Calu3 (cell line): ENCODE measurements at regions not wholly inside any gene's neighbourhood (a gene's known extent, or its start where the extent isn't known, plus 50 kb on each side); places are given as distances from the start of the nearest gene placed in this dataset.
"Not testable (repeated sequence)": the region's sequence is repeated elsewhere in the genome, so short reads cannot be mapped to it uniquely, and the experiment has no call there.

ENCODE experiments used
- BruUV-seq: library from RNA; stranded (reverse); fragments of 400-500 nt; replicated peaks from 2 replicates; lab custom pipeline; 2021; lab: Mats Ljungman, UMichigan
- CTCF ChIA-PET: fragments of 300-600 bp; sonication (Branson Sonifier 250); formaldehyde crosslinking; loops from one replicate; lab custom pipeline; 2022; ENCODE audit warnings: antibody characterized with exemption; lab: Charles Lee
- DNase-seq: peaks from one replicate; pipeline ENCODE4 v3.0.0; 2022
- H3K27ac Mint-ChIP-seq: one replicate; pipeline ENCODE4 v1.8.0; 2022; ENCODE audit warnings: mixed read lengths; ENCODE audit not compliant: unreplicated experiment
- H3K27me3 Mint-ChIP-seq: one replicate; pipeline ENCODE4 v1.8.0; 2022; ENCODE audit warnings: mixed read lengths; ENCODE audit not compliant: unreplicated experiment
- H3K36me3 Mint-ChIP-seq: one replicate; pipeline ENCODE4 v1.8.0; 2022; ENCODE audit warnings: mild to moderate bottlenecking, moderate library complexity, mixed read lengths; ENCODE audit not compliant: insufficient read depth, unreplicated experiment
- H3K4me1 Mint-ChIP-seq: one replicate; pipeline ENCODE4 v1.8.0; 2022; ENCODE audit warnings: mild to moderate bottlenecking, low read depth, mixed read lengths; ENCODE audit not compliant: unreplicated experiment
- H3K4me3 Mint-ChIP-seq: one replicate; pipeline ENCODE4 v1.8.0; 2022; ENCODE audit warnings: mild to moderate bottlenecking, low read depth, moderate library complexity, mixed read lengths; ENCODE audit not compliant: unreplicated experiment
- H3K9me3 Mint-ChIP-seq: one replicate; pipeline ENCODE4 v1.8.0; 2022; ENCODE audit warnings: low read depth, mixed read lengths; ENCODE audit not compliant: unreplicated experiment
- CTCF ChIP-seq: fragments of 200-600 bp; IDR thresholded peaks from one replicate; pipeline ENCODE4 v1.8.0; 2022; ENCODE audit warnings: antibody characterized with exemption; ENCODE audit not compliant: unreplicated experiment
- intact Hi-C: fragments of 100-400 bp; cut with micrococcal nuclease; formaldehyde crosslinking; loops from one replicate; pipeline ENCODE4 v1.10.0; 2022; ENCODE audit not compliant: unreplicated experiment

- Mint-ChIP-seq H3K4me1 (peaks cover 80% of the 10 kb centered on the region), H3K36me3 (peaks cover 13% of the 10 kb centered on the region), H3K27ac (peak overlapping the region; percentile 100), H3K9me3 (no peaks in the 10 kb centered on the region), H3K27me3 (no peaks in the 10 kb centered on the region), H3K4me3 (peak overlapping the region; percentile 70)
- intact Hi-C loops: loop anchor here (2.0 kb wide), 3 partner anchors 174 to 526 kb away; no protein-coding TSS in a partner anchor
- BruUV-seq: no TSS peak
- DNase-seq: peak; percentile 59
- CTCF ChIA-PET: interaction anchor here (0.7 to 6.2 kb wide), 29 partner anchors 8 to 488 kb away, joined by 3 to 74 read pairs (median 6); partner anchors contain the start of genes ADRB2 and SH3TC2
- TF ChIP-seq CTCF: no peak
These were observed 84.7 kb upstream of the HTR4 start for GRCh38 chr5:148739023-148739422.

GRCh38 chr5:148739524-148739923 is 85.2 kb upstream of the HTR4 start:
- peak; percentile 64 for DNase-seq
- CTCF ChIA-PET: interaction anchor here (0.6 to 6.2 kb wide), 31 partner anchors 9 to 488 kb away, joined by 3 to 74 read pairs (median 5); partner anchors contain the start of genes ADRB2 and SH3TC2
- TSS peak; percentile 96 for BruUV-seq
- H3K9me3 Mint-ChIP-seq: no peaks in the 10 kb centered on the region
- TF ChIP-seq CTCF: no peak
- intact Hi-C loops: loop anchor here (2.0 kb wide), 3 partner anchors 173 to 525 kb away; no protein-coding TSS in a partner anchor
- no peaks in the 10 kb centered on the region for H3K27me3 Mint-ChIP-seq
- H3K27ac Mint-ChIP-seq: peak overlapping the region; percentile 100
- peaks cover 13% of the 10 kb centered on the region for H3K36me3 Mint-ChIP-seq
- H3K4me1 Mint-ChIP-seq: peaks cover 75% of the 10 kb centered on the region
- peak overlapping the region; percentile 70 for H3K4me3 Mint-ChIP-seq

DNA sequence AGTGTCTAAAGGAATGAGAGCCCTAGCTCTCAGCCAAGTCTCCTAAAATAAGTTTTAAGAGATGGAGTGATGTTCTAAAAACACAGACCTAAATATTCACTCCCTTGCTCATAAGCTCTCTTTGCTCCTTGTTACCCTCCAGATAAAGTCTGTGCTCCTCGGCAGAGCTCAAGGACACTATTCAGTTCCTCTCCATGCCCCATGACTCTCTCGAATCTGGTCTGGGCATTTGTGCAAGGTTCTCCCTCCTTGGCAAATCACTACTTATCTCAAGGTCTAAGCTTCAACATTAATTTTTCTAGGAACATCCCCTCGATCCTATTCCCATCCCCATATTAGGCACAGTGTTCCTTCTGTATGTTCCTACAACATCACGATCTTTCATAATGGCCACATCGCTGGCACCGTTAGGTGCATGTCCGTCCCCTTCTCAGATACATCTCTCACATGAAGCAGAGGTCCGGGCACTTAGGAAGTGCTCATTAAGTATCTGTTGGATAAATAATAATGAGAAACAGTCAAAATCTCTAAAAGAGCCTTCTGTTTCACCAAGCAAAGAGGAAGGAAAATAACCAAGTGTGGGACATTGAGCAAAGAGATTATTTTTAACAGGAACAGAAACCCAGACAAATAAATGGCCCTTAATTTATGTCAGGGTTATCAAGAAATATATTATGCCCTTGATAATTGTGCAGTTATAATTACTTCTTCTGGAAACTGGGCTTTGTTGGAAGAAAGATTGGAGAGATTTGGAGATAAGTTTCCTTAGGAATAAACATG is 85.9 kb upstream of the HTR4 start:
- no TSS peak for BruUV-seq
- Mint-ChIP-seq H3K4me1 (peaks cover 67% of the 10 kb centered on the region), H3K4me3 (peak overlapping the region; percentile 70), H3K9me3 (no peaks in the 10 kb centered on the region), H3K36me3 (peaks cover 13% of the 10 kb centered on the region), H3K27me3 (no peaks in the 10 kb centered on the region), H3K27ac (peak overlapping the region; percentile 100)
- intact Hi-C loops: loop anchor here (5.0 kb wide), 1 partner anchor 67 kb away; no protein-coding TSS in a partner anchor
- CTCF ChIA-PET: interaction anchor here (0.6 to 6.2 kb wide), 23 partner anchors 9 to 529 kb away, joined by 3 to 74 read pairs (median 7); no protein-coding TSS in a partner anchor
- no peak for DNase-seq
- no peak for TF ChIP-seq CTCF

DNA sequence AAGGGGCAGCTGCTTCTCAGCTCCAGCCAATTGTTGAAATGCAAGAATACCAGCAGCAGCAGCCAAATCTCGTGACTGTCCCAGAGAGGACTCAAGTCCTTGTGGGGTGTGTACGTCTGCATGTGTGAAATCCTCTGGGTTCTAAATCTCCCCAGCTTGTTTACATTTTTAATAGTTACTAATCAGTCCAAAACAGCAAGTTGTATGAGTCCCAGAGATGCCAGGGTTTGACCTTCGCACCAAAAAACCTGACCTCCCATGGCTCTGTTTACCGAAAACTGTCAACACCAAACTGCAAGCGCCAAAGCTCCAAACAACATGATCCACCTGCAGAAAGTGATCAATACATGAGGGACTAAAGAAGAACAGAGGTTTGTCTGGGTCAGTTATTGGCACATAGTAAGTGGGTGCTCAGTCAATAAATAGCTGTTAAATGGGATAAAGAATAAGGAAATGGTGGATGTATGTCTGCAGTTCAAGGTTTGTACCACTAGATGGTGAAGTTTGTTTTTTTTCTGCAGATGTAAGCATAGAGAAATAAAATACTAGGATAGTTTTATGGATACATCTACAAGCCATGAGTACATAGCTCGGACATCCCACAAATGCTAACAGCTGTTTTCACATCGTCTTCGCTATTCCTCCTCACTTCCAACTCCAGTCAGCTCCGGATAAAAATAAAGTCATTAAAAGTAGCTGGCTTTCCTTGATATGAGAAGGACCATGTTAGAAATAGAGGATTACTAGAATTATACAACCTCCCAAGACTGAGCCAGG is 85.3 kb upstream of the ADRB2 start:
- peak; percentile 44 for DNase-seq
- no TSS peak for BruUV-seq
- intact Hi-C loops: loop anchor here (1.0 to 5.0 kb wide), 3 partner anchors 66 to 257 kb away; no protein-coding TSS in a partner anchor
- CTCF ChIA-PET: interaction anchor here (0.5 to 6.2 kb wide), 21 partner anchors 10 to 528 kb away, joined by 3 to 74 read pairs (median 5); partner anchors contain the start of gene ADRB2
- H3K27me3 Mint-ChIP-seq: no peaks in the 10 kb centered on the region
- no peaks in the 10 kb centered on the region for H3K9me3 Mint-ChIP-seq
- H3K27ac Mint-ChIP-seq: no peak overlapping the region
- peaks cover 13% of the 10 kb centered on the region for H3K36me3 Mint-ChIP-seq
- peak; percentile 65 for TF ChIP-seq CTCF
- H3K4me3 Mint-ChIP-seq: no peak overlapping the region
- peaks cover 58% of the 10 kb centered on the region for H3K4me1 Mint-ChIP-seq

DNA sequence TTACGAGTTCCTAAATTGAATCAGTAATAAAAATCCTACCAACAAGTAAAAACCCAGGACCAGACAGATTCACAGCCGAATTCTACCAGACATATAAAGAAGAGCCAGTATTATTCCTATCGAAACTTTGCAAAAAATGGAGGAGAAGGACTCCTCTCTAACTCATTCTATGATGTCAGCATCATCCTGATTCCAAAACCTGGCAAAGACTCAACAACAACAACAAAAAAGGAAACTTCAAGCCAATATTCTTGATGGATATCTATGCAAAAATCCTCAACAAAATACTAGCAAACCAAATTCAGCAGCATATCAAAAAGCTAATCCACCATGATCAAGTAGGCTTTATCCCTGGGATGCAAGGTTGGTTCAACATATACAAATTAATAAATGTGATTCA is 84.6 kb upstream of the ADRB2 start:
- Mint-ChIP-seq H3K4me1 (peaks cover 52% of the 10 kb centered on the region), H3K36me3 (peaks cover 13% of the 10 kb centered on the region)
- H3K9me3 Mint-ChIP-seq, H3K27ac Mint-ChIP-seq, BruUV-seq, DNase-seq, H3K4me3 Mint-ChIP-seq, H3K27me3 Mint-ChIP-seq: not testable (repeated sequence)
- CTCF ChIA-PET: interaction anchor here (0.5 to 6.2 kb wide), 19 partner anchors 11 to 372 kb away, joined by 3 to 74 read pairs (median 5); partner anchors contain the start of gene ADRB2
- intact Hi-C loops: loop anchor here (1.0 to 5.0 kb wide), 3 partner anchors 66 to 257 kb away; no protein-coding TSS in a partner anchor

- not testable (repeated sequence) for H3K4me3 Mint-ChIP-seq
These were observed 82.0 kb upstream of the ADRB2 start for GRCh38 chr5:148744380-148744779.

More at GRCh38 chr5:148744380-148744779, 82.0 kb upstream of the ADRB2 start:
- H3K36me3 Mint-ChIP-seq, H3K27ac Mint-ChIP-seq, BruUV-seq, H3K27me3 Mint-ChIP-seq, CTCF ChIA-PET, DNase-seq, H3K9me3 Mint-ChIP-seq: not testable (repeated sequence)
- intact Hi-C loops: loop anchor here (5.0 kb wide), 1 partner anchor 63 kb away; no protein-coding TSS in a partner anchor
- peaks cover 26% of the 10 kb centered on the region for H3K4me1 Mint-ChIP-seq
